ENCODE measurements at regions not wholly inside any gene's neighbourhood (a gene's known extent, or its start where the extent isn't known, plus 50 kb on each side); places are given as distances from the start of the nearest gene placed in this dataset.

DNA sequence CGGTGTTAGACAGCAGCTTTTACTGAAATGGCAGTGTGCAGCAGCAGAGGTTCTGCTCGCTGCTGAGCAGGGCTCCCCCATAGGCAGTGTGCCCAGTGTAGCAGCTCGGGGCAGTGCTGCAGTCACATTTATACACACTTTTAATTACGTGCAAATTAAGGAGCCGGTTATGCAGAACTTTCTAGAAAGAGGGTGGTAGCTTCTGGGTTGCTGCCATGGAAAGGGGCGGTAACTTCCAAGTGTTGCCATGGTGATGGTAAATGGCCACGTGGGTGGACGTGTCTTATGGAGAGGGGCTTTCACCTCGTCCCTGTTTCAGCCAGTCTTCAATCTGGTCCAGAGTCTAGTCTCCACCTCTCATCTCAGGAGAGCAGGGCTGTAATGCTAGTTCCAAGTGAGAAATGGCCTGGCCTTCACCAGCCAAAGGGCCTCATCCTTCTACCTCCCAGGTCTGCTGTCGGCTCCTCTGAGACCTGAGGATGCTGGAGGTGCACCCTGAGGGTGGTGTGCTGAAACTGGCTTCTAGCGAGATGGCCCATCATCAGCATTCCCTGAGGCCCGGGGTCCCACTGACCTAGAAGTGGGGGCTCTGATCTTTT lies 180.5 kb upstream of the PMEPA1 start:
- TF ChIP-seq EP300 (IDR thresholded peaks at IDR 0.05), result no peak
- TF ChIP-seq POLR2AphosphoS5 (IDR thresholded peaks at IDR 0.05), result no peak
- no peak for TF ChIP-seq POLR2A (IDR thresholded peaks at IDR 0.05)
- TF ChIP-seq, protein P1, sequence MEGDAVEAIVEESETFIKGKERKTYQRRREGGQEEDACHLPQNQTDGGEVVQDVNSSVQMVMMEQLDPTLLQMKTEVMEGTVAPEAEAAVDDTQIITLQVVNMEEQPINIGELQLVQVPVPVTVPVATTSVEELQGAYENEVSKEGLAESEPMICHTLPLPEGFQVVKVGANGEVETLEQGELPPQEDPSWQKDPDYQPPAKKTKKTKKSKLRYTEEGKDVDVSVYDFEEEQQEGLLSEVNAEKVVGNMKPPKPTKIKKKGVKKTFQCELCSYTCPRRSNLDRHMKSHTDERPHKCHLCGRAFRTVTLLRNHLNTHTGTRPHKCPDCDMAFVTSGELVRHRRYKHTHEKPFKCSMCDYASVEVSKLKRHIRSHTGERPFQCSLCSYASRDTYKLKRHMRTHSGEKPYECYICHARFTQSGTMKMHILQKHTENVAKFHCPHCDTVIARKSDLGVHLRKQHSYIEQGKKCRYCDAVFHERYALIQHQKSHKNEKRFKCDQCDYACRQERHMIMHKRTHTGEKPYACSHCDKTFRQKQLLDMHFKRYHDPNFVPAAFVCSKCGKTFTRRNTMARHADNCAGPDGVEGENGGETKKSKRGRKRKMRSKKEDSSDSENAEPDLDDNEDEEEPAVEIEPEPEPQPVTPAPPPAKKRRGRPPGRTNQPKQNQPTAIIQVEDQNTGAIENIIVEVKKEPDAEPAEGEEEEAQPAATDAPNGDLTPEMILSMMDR (IDR thresholded peaks at IDR 0.05), result no peak

DNA sequence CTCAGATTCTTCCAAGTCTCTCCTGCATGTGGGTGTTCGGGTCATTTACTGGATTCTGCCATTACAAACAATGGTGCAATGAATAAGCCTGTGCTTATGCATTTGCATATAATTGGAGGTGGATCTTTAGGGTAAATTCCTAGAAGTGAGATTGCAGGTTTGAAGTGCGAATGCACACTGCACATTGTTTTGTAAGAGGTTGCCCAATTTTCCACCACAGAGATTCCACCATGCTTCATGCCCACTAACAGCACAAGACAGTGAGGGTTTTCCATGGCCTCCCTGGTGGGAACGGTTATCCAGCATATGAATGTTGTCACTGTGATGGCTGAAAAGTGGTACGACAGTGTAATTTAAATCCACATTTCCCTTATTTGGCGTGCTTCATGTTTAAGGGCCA lies 178.8 kb upstream of the PMEPA1 start:
- Histone ChIP-seq H3K9me3 (peaks cover 0 to 2% (median 0%) of the 10 kb centered on the region in 4 donors), H3K4me3 (no peak overlapping the region), H3K27ac (no peak overlapping the region), H3K27me3 (no peaks in the 10 kb centered on the region), H3K4me1 (no peaks in the 10 kb centered on the region), H3K36me3 (no peaks in the 10 kb centered on the region)
- intact Hi-C loops (cut with DNase I), result no loop called here
- no peak for DNase-seq
- no peak for TF ChIP-seq EP300 (IDR thresholded peaks at IDR 0.05)
- no peak for TF ChIP-seq POLR2A (IDR thresholded peaks at IDR 0.05)
- no peak for TF ChIP-seq POLR2AphosphoS5 (IDR thresholded peaks at IDR 0.05)
- TF ChIP-seq, protein P1 (IDR thresholded peaks at IDR 0.05), result no peak
- 84 to 86% methylated on average over 5 of the region's 5 CpGs for WGBS, 2 donors

More for the DNA sequence above, 180.5 kb upstream of the PMEPA1 start:
- Histone ChIP-seq H3K4me1 (no peaks in the 10 kb centered on the region), H3K36me3 (no peaks in the 10 kb centered on the region), H3K27me3 (no peaks in the 10 kb centered on the region), H3K4me3 (no peak overlapping the region), H3K9me3 (peaks cover 0 to 2% (median 0%) of the 10 kb centered on the region in 4 donors), H3K27ac (no peak overlapping the region)
- 84 to 88% methylated on average over 12 of the region's 12 CpGs for WGBS, 2 donors
- peak; percentile 50 for DNase-seq
- intact Hi-C loops (cut with DNase I), result no loop called here

DNA sequence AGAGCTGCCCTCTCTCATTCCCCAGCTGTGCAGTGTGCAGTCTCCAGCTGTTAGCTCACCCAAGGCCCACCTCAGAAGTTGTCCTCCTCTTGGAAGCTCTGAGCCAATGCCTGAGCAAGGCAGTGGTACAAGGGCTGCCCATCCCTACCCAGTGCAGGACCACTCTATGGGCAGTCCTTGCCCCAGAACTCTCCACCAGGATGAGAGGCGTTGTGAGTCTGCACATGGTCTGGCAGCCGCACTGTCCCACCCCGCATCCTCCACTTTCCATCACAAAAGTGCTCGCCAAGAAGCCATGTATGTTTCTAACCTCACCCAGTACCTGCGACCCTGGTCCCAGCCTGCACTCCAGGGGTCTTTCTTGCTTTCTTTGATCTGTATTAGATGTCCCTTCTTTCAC lies 175.1 kb upstream of the PMEPA1 start:
- H3K36me3 ChIP-seq, result no peaks in the 10 kb centered on the region
- intact Hi-C loops (cut with DNase I), result no loop called here
- H3K4me1 ChIP-seq, result peaks cover 0 to 10% (median 0%) of the 10 kb centered on the region in 4 donors
- DNase-seq, result peak; percentile 29
- H3K4me3 ChIP-seq, result no peak overlapping the region
- H3K27ac ChIP-seq, result no peak overlapping the region
- TF ChIP-seq, protein P1 (IDR thresholded peaks at IDR 0.05), result no peak
- no peak for TF ChIP-seq POLR2AphosphoS5 (IDR thresholded peaks at IDR 0.05)
- no peak for TF ChIP-seq EP300 (IDR thresholded peaks at IDR 0.05)
- TF ChIP-seq POLR2A (IDR thresholded peaks at IDR 0.05), result no peak
- no peaks in the 10 kb centered on the region for H3K27me3 ChIP-seq
- peaks cover 0 to 2% (median 0%) of the 10 kb centered on the region in 4 donors for H3K9me3 ChIP-seq
- WGBS, 2 donors, result 95 to 96% methylated on average over 5 of the region's 5 CpGs

DNA sequence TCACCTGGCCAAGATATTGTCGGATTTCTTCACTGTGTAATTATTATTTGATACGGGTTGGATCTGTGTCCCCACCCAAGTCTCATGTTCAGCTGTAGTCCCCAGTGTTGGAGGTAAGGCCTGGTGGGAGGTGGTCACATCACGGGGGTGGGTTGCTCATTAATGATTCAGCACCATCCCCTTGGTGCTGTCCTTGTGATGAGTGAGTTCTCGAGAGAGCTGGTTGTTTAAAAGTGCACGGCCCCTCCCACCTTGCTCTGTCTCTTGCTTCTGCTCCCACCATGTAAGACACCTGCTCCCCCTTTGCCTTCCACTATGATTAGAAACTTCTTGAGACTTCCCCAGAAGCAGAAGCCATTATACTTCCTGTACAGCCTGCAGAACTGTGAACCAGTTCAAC lies 173.9 kb upstream of the PMEPA1 start:
- intact Hi-C loops (cut with DNase I), result no loop called here
- no peaks in the 10 kb centered on the region for H3K36me3 ChIP-seq
- WGBS, 2 donors, result 84 to 92% methylated on average over 5 of the region's 5 CpGs
- H3K27me3 ChIP-seq, result no peaks in the 10 kb centered on the region
- TF ChIP-seq POLR2A (IDR thresholded peaks at IDR 0.05) (no peak), POLR2AphosphoS5 (IDR thresholded peaks at IDR 0.05) (no peak), EP300 (IDR thresholded peaks at IDR 0.05) (no peak)
- TF ChIP-seq, protein P1 (IDR thresholded peaks at IDR 0.05), result no peak
- peaks cover 0 to 2% (median 0%) of the 10 kb centered on the region in 4 donors for H3K9me3 ChIP-seq
- no peak overlapping the region for H3K27ac ChIP-seq
- peaks cover 0 to 10% (median 0%) of the 10 kb centered on the region in 4 donors for H3K4me1 ChIP-seq
- peak; percentile 22 for DNase-seq
- no peak overlapping the region for H3K4me3 ChIP-seq

DNA sequence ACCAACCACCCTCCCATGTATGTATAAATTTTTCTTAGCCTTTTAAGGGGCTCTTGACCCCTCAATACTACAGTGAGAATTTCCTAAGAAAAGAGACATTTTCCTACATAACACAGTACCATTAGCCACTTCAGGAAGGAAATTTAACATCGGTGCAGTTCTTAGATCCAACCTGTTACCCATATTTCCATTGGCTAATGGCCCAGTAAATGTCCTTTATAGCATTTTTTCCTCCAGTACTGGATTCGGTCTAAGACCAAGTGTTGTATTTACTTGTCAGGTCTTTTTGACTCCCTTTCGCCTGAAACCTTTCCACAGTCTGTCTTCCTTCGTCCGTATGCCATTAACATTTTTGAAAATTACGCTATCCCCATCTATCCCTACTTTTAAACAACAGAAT lies 173.4 kb upstream of the PMEPA1 start:
- H3K36me3 ChIP-seq, result no peaks in the 10 kb centered on the region
- no peak overlapping the region for H3K27ac ChIP-seq
- peaks cover 0 to 2% (median 0%) of the 10 kb centered on the region in 4 donors for H3K9me3 ChIP-seq
- no peak for TF ChIP-seq POLR2AphosphoS5 (IDR thresholded peaks at IDR 0.05)
- no peak for TF ChIP-seq EP300 (IDR thresholded peaks at IDR 0.05)
- no peak for TF ChIP-seq POLR2A (IDR thresholded peaks at IDR 0.05)
- TF ChIP-seq, protein P1 (IDR thresholded peaks at IDR 0.05), result no peak
- intact Hi-C loops (cut with DNase I), result no loop called here
- no peak for DNase-seq
- WGBS, 2 donors, result 90 to 92% methylated on average over 6 of the region's 6 CpGs
- H3K4me1 ChIP-seq, result peaks cover 0 to 10% (median 0%) of the 10 kb centered on the region in 4 donors
- no peaks in the 10 kb centered on the region for H3K27me3 ChIP-seq
- no peak overlapping the region for H3K4me3 ChIP-seq
